ENCODE measurements at regions not wholly inside any gene's neighbourhood (a gene's known extent, or its start where the extent isn't known, plus 50 kb on each side); places are given as distances from the start of the nearest gene placed in this dataset.
"Not testable (repeated sequence)": the region's sequence is repeated elsewhere in the genome, so short reads cannot be mapped to it uniquely, and the experiment has no call there.

DNA sequence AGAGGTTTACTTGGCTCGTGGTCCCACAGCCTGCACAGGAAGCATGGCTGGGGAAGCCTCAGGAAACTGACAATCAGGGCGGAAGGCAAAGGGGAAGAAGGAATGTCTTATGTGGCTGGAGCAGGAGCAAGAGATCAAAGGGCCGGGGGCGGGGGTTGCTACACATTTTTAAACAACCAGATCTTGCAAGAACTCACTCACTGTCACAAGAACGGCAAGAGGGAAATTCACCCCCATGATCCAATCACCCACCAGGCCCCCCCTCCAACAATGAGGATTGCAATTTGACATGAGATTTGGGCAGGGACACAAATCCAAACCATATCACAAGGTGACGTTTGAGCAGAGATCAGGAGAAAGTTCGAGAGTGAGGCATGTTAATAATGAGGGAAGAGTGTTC is 163.7 kb upstream of the RPH3A start:
- WGBS, 2 donors: 29 to 46% methylated on average over 7 of the region's 7 CpGs
- ATAC-seq: no peak
- Histone ChIP-seq H3K27me3 (peaks cover 0 to 3% (median 0%) of the 10 kb centered on the region in 4 donors), H3K27ac (no peak overlapping the region), H3K36me3 (no peaks in the 10 kb centered on the region), H3K4me1 (no peaks in the 10 kb centered on the region), H3K4me3 (no peak overlapping the region), H3K9me3 (no peaks in the 10 kb centered on the region)
- no peak for DNase-seq
- no peak for FAIRE-seq
- TF ChIP-seq, protein P1, sequence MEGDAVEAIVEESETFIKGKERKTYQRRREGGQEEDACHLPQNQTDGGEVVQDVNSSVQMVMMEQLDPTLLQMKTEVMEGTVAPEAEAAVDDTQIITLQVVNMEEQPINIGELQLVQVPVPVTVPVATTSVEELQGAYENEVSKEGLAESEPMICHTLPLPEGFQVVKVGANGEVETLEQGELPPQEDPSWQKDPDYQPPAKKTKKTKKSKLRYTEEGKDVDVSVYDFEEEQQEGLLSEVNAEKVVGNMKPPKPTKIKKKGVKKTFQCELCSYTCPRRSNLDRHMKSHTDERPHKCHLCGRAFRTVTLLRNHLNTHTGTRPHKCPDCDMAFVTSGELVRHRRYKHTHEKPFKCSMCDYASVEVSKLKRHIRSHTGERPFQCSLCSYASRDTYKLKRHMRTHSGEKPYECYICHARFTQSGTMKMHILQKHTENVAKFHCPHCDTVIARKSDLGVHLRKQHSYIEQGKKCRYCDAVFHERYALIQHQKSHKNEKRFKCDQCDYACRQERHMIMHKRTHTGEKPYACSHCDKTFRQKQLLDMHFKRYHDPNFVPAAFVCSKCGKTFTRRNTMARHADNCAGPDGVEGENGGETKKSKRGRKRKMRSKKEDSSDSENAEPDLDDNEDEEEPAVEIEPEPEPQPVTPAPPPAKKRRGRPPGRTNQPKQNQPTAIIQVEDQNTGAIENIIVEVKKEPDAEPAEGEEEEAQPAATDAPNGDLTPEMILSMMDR (IDR thresholded peaks at IDR 0.05): no peak
- intact Hi-C loops (cut with DNase I): no loop called here

DNA sequence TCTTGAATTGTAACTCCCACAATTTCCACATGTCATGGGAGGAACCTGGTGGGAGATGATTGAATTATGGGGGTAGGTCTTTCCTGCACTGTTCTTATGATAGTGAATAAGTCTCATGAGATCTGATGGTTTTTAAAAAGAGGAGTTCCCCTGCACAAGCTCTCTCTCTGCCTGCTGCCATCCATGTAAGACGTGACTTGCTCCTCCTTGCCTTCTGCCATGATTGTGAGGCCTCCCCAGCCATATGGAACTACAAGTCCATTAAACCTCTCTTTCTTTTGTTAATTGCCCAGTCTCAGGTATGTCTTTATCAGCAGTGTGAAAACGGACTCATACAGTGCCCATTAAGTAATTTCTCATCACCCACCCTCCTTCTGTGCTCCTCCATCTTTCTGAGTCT is 159.6 kb upstream of the RPH3A start:
- H3K4me1 ChIP-seq; intact Hi-C loops (cut with DNase I); FAIRE-seq; ATAC-seq; H3K27ac ChIP-seq; H3K36me3 ChIP-seq; H3K9me3 ChIP-seq; H3K27me3 ChIP-seq; H3K4me3 ChIP-seq; DNase-seq: not testable (repeated sequence)
- 41 to 43% methylated on average over 2 of the region's 2 CpGs for WGBS, 2 donors

DNA sequence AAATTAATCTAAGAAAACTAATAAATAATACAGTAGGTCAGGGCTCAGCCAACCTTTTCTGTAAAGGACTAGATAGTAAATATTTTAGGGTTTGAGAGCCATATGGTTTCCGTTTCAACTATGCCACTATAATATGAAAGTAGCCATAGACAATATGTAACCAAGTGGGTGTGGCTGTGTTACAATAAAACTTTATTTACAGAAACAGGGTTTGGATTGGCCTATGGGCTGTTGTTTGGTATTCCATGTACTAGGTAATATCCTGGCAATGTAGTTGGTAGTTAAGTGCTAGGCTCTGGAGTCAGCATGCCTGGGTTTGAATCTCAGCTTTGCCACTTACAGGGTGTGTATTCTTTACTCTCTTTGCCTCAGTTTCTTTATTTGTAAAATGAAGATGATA is 156.5 kb upstream of the RPH3A start:
- ATAC-seq (no peak), FAIRE-seq (no peak)
- intact Hi-C loops (cut with DNase I): no loop called here

DNA sequence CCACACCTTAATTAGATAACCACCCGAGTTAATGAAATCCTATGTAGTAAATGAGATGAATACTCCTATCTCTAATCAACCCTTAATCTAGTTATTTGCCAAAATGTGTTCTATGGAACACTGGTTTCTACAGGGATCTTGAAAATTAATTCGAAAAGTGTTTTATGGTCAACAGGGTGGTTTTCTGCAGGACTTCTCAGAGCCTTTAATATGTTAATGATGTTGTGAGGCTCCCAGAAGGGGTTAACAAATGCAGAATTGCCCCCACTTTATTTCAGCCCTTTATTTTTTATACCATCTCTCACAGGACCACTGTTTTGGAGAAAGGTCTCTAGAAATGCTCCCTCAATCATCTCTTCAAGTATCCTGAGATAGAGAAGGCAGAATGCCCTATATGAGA is 153.1 kb upstream of the RPH3A start:
- FAIRE-seq (no peak), ATAC-seq (no peak), DNase-seq (no peak)
- no peaks in the 10 kb centered on the region for H3K9me3 ChIP-seq
- no peaks in the 10 kb centered on the region for H3K27me3 ChIP-seq
- no peaks in the 10 kb centered on the region for H3K36me3 ChIP-seq
- no peaks in the 10 kb centered on the region for H3K4me1 ChIP-seq
- intact Hi-C loops (cut with DNase I): no loop called here
- TF ChIP-seq, protein P1 (IDR thresholded peaks at IDR 0.05): no peak
- 52 to 53% methylated on average over 2 of the region's 2 CpGs for WGBS, 2 donors
- no peak overlapping the region for H3K4me3 ChIP-seq
- H3K27ac ChIP-seq: no peak overlapping the region

More for the DNA sequence above, 156.5 kb upstream of the RPH3A start:
- TF ChIP-seq, protein P1 (IDR thresholded peaks at IDR 0.05): no peak
- H3K4me1 ChIP-seq: no peaks in the 10 kb centered on the region
- no peak overlapping the region for H3K27ac ChIP-seq
- no peak overlapping the region for H3K4me3 ChIP-seq
- WGBS, 2 donors: 66 to 88% methylated on average over 1 of the region's 1 CpG
- peaks cover 0 to 4% (median 0%) of the 10 kb centered on the region in 4 donors for H3K27me3 ChIP-seq
- H3K36me3 ChIP-seq: no peaks in the 10 kb centered on the region
- no peak for DNase-seq
- H3K9me3 ChIP-seq: no peaks in the 10 kb centered on the region

DNA sequence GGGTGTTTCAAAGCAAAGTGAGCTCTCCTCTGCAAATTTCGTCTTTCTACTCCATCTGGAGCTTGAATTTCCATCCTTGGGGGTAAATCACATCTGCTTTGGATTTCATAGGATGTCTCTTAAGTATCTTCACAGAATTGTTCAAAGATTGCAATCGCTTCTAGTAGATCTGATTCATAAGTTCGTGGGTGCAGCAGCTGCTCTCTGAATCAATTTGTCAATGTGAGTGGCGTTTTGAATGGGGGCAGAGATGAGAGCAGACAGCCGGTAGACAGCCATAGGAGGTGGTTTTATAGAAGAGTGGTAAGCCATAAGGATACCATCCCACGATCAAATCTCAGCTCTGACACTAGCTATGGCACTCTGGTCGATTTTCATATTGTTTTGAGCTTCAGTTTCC is 146.0 kb upstream of the RPH3A start:
- intact Hi-C loops (cut with DNase I): no loop called here
- Histone ChIP-seq H3K4me1 (no peaks in the 10 kb centered on the region), H3K9me3 (no peaks in the 10 kb centered on the region), H3K27ac (no peak overlapping the region), H3K36me3 (no peaks in the 10 kb centered on the region), H3K27me3 (peaks cover 0 to 7% (median 2%) of the 10 kb centered on the region in 4 donors), H3K4me3 (no peak overlapping the region)
- no peak for FAIRE-seq
- DNase-seq: no peak
- TF ChIP-seq, protein P1 (IDR thresholded peaks at IDR 0.05): no peak
- ATAC-seq: no peak
- 29 to 46% methylated on average over 7 of the region's 7 CpGs for WGBS, 2 donors

DNA sequence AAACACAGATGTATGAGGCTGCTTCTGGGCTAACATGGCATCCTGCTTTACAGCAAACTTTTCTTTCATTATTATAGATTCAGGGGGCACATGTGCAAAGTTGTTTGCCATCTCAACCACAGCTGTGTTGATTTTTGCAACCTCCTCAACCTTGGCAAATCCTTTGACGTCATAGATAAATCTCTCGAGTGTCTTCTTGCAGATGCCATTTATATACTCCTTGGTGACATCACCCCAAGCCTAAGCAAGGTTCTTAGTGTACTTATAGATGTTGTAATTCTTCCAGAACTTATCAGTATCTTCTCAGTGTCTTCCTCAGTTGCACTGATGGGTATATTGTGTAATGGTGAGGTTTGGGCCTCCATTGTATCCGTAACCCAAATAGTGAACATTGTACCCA is 135.4 kb upstream of the RPH3A start:
- no peak overlapping the region for H3K4me3 ChIP-seq
- 49 to 71% methylated on average over 3 of the region's 3 CpGs for WGBS, 2 donors
- no peak for FAIRE-seq
- intact Hi-C loops (cut with DNase I): no loop called here
- H3K36me3 ChIP-seq: no peaks in the 10 kb centered on the region
- ATAC-seq: no peak
- H3K27me3 ChIP-seq: peaks cover 0 to 9% (median 0%) of the 10 kb centered on the region in 4 donors
- TF ChIP-seq, protein P1 (IDR thresholded peaks at IDR 0.05): no peak
- H3K9me3 ChIP-seq: no peaks in the 10 kb centered on the region
- no peak for DNase-seq
- no peaks in the 10 kb centered on the region for H3K4me1 ChIP-seq
- H3K27ac ChIP-seq: no peak overlapping the region
